Kasumi-1 (cell line): ENCODE measurements at regions not wholly inside any gene's neighbourhood (a gene's known extent, or its start where the extent isn't known, plus 50 kb on each side); places are given as distances from the start of the nearest gene placed in this dataset.

Experiments used
- DNase-seq, 2 experiments: peaks; one replicate each; lab custom pipeline; 2025; lab: John Stamatoyannopoulos, UW

- no peak for DNase-seq
These were observed 270.1 kb downstream of the SOX9 start for GRCh38 chr17:72390675-72391508.

GRCh38 chr17:72392056-72393010 is 271.5 kb downstream of the SOX9 start:
- no peak for DNase-seq

GRCh38 chr17:72393553-72393952 is 272.7 kb downstream of the SOX9 start:
- no peak for DNase-seq

DNA sequence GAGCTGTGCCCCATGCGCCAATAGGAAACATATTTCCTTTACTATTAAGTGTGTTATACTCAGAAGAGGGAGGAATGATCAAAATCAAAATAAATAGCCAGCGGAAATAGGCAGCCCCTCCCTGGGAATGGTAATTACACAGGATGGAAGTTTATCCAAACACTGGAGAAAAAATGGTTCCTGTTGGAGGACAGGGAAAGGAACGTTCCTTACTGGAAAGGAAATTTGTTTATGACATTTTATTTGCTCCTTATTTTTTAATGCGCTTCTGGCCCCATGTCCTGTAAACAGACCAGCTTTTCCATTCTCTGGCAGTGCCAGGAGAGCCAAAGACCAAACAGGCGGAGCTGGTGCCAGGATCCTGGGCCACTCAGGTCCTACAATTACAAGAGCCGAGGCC is 273.7 kb downstream of the SOX9 start:
- DNase-seq = no peak

- no peak for DNase-seq
These were observed 275.3 kb downstream of the SOX9 start for GRCh38 chr17:72396121-72396520.

DNA sequence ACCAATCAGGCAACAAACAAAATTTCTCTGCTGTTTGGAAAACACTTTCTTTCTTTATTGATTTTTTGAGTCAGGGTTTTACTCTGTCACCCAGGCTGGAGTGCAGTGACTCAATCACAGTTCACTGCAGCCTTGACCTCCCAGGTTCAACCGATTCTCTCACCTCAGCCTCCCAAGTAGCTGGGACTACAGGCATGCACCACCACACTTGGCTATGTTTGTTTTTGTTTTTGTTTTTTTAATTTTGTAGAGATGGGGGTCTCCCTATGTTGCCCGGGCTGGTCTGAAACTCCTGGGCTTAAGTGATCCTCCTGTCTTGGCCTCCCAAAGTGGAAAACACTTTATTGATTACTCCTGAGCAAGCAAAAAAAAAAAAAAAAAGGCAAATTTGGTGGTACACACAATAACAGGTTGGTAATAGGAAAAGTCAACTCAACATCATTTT is 276.4 kb downstream of the SOX9 start:
- DNase-seq = no peak

- DNase-seq = no peak
These were observed 276.9 kb downstream of the SOX9 start for GRCh38 chr17:72397687-72398086.

DNA sequence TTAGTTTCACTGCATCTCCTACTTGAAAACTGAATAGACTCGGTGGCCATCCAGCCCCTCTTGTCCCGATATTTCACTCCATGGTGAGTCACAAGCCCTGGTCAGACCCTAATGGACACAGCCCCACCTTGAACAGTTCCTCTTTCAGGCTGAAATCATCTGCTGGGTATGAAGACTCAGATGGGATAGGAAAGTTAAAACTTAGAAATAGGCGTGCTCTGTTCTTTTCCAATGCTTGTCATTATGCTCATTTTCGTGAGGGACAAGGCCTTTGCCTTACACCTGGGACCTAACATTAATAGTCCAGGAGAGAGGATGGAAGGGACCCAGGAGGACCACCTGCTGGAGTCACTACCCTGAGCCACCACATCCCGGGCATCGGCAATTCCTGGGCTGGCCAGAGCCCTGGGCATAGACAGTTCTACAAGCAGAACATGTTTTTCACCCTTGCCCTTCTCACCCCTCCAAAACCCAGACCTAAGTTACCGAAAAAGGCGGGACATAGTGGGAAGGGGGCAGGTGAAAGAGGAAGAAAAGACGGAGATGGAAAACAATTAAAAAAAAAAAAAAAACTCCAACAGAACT is 278.3 kb downstream of the SOX9 start:
- no peak for DNase-seq

DNA sequence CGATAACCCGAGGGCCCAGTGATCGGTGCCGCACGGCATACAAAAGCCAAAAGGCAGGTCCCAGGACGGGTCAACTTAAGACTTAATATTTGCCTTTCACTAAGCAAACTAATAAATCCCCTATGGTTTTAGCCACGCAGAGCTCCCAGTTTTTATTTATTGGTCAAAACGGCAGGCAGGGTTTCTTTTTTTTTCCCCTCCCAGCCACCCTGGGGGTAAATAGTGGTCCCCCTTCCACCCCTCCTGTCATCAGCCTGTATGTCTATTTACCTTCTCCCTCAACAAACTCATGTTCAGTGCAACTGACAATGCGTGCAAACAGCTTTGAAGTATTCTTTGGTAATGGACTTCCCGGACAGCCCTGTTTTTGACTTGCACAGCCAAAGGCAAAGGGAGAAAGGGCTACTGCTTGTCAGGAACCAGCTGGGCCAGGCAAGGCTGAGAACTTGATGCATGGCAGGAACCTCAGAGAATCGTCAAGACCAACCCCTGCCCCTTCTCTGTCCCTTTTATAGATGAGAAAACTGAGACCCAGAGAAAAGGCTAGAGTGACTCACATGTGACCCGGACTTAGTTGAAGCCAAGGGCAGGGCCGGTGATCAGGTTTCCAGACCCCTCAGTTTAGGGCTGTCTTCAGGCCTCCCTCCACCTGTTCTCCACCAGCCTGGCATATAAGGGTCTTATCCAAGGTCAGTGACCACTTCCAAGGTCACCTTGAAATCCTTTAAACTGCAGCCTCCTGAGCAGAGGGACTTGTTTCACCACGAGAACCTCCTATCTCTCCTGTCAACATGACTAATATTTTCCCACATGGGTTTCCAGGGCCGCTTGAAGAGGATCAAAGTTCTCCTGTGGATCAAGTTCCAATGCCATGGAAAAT is 279.0 kb downstream of the SOX9 start:
- DNase-seq = no peak

- DNase-seq = no peak
These were observed 279.6 kb downstream of the SOX9 start for GRCh38 chr17:72400488-72400827.

DNA sequence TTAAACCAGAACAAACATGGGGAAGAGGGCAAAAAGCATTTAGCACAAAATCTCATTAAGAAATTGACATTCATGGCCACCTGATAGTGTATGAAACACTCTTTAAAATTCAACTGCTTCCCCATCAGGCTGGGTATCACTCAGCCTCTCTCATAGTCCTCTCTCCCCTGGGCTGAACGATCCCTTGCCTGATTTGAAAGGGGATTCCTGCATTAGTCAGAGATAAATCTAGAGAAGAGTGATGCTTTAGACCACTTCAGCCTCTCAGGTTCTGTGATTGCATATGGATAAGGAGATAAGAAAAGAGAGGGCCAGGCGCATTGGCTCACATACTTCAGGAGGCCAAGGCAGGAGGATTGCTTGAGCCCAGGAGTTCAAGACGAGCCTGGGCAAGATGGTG is 280.0 kb downstream of the SOX9 start:
- no peak for DNase-seq

GRCh38 chr17:72401883-72402726 is 281.3 kb downstream of the SOX9 start:
- no peak for DNase-seq

GRCh38 chr17:72402727-72403210 is 281.9 kb downstream of the SOX9 start:
- no peak for DNase-seq

DNA sequence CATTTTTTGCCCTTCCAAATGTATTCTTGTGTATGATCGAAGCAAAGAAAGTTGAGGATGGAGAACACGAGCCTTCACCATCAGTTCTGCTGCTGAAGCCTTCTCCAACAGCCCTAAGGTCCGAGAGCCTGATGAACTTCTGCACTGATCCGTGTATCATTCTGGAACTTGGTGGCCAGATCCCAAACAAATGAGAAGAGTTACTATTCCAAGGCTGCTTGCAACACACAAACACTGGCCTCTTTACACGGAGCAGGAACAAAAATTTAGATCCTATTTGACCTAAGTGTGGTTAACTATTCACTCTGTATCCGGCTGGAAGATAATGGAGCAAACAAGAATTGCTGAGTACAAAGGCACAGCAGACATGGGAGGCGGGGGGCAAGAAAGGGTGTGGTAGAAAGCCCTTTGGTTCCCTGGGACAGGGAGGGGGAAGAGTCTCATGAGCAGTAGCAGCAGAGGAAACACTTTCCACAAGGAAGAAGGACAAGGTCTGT is 282.9 kb downstream of the SOX9 start:
- DNase-seq = no peak

DNA sequence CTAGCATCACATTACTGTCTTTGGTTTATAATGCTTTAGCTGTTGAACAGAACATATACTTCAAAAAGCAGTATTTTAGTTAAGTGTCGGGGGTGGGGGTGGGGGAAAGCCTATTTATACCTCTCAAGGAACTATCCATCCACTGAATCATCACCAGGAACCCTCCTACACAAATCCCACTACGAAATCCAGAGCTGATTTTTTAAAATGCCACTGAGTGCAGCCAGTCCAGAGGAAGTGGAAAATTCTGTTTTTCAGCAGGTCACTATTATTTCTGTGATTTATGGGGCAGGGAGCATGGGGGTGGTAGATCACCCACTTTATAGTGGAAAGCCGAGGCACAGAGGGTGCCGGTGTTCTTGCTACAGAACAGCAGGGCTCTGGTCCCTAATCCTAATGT is 284.1 kb downstream of the SOX9 start:
- no peak for DNase-seq

GRCh38 chr17:72405662-72406230 is 284.9 kb downstream of the SOX9 start:
- DNase-seq = no peak

DNA sequence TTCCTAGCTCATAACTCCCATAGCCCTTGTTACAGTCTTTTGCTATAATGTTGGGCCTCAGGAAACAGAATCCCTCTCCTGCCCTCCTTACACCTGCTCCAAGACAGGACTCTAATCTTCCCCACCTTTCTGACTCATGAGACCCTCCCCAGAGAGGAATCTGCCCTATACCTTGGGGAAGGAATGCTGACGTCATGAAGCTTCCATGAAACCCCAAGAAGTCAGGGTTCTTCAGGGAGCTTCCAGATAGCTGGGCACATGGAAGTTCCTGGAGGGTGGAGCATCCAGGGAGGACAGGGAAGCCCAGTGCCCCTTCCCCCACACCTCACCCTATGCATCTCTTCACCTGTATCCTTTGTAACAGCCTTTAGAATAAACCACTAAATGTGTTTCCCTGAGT is 285.7 kb downstream of the SOX9 start:
- no peak for DNase-seq

DNA sequence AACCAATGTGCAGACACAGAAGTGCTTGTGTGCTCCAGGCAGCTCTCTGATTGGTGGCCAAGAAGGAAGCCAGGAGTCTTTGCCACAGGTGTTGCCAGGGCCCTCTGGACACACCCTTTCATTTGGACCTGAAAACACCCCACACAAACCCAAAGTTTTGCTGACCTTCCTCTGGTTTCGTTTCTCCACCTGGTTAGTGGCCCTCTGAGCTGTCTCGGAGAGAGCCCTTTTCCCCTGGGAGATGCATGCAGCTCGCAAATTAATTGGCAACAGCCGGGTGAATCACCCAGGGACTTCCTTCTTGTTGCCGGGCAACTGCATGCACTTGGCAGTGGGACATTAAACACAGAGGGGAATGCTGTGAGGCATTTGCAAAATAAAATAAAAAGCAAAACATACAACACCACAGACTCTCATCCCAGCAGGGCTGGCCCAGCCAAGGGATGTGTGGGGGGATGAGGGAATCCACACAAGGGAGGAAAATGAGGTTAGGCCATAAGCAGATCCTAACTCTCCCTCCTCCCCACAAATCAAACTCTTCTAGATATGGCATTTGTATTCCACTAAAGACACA is 286.6 kb downstream of the SOX9 start:
- peak; percentile 17 to 37 for DNase-seq

GRCh38 chr17:72407931-72408330 is 287.1 kb downstream of the SOX9 start:
- no peak for DNase-seq

- no peak for DNase-seq
These were observed 287.8 kb downstream of the SOX9 start for GRCh38 chr17:72408641-72409040.
